ENCODE measurements at regions not wholly inside any gene's neighbourhood (a gene's known extent, or its start where the extent isn't known, plus 50 kb on each side); places are given as distances from the start of the nearest gene placed in this dataset.
"Not testable (repeated sequence)": the region's sequence is repeated elsewhere in the genome, so short reads cannot be mapped to it uniquely, and the experiment has no call there.

DNA sequence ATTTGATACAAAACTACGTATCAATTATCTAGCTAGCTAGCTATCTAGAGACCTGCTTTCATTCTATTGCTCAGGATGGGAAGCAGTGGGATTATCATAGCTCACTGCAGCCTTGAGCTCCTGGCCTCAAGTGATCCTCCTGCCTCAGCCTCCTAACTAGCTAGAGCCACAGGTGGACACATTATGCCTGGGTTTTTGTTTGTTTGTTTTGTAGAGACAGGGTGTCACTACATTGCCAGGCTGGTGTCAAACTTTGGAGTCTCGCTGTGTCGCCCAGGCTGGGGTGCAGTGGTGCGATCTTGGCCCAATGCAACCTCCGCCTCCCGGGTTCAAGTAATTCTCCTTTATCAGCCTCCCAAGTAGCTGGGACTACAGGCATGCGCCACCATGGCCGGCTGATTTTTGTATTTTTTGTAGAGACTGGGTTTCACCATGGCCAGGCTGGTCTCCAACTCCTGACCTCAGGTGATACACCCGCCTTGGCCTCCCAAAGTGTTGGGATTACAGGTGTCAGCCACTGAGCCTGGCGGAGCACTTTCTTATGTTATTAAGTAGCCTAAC, 122.5 kb upstream of the FBXO28 start:
- TF ChIP-seq, protein P1, sequence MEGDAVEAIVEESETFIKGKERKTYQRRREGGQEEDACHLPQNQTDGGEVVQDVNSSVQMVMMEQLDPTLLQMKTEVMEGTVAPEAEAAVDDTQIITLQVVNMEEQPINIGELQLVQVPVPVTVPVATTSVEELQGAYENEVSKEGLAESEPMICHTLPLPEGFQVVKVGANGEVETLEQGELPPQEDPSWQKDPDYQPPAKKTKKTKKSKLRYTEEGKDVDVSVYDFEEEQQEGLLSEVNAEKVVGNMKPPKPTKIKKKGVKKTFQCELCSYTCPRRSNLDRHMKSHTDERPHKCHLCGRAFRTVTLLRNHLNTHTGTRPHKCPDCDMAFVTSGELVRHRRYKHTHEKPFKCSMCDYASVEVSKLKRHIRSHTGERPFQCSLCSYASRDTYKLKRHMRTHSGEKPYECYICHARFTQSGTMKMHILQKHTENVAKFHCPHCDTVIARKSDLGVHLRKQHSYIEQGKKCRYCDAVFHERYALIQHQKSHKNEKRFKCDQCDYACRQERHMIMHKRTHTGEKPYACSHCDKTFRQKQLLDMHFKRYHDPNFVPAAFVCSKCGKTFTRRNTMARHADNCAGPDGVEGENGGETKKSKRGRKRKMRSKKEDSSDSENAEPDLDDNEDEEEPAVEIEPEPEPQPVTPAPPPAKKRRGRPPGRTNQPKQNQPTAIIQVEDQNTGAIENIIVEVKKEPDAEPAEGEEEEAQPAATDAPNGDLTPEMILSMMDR (IDR thresholded peaks at IDR 0.05), result not testable (repeated sequence)
- not testable (repeated sequence) for TF ChIP-seq POLR2A (IDR thresholded peaks at IDR 0.05)

Measured in lower leg skin (tissue), 3 donors.